Stimulated activated CD4-positive, alpha-beta T cell treated with anti-CD3 and anti-CD28 coated beads, Interleukin-1b, Interleukin-23, amount 100 ng/mL, for 48 hours (primary cell): ENCODE measurements at regions not wholly inside any gene's neighbourhood (a gene's known extent, or its start where the extent isn't known, plus 50 kb on each side); places are given as distances from the start of the nearest gene placed in this dataset.
A peak's percentile ranks its signal among the peaks of the same experiment; 100 is the strongest.
"Not testable (repeated sequence)": the region's sequence is repeated elsewhere in the genome, so short reads cannot be mapped to it uniquely, and the experiment has no call there.

ENCODE experiments used
- DNase-seq: peaks from one replicate; pipeline ENCODE4 v3.0.0-alpha.2; 2020

DNA sequence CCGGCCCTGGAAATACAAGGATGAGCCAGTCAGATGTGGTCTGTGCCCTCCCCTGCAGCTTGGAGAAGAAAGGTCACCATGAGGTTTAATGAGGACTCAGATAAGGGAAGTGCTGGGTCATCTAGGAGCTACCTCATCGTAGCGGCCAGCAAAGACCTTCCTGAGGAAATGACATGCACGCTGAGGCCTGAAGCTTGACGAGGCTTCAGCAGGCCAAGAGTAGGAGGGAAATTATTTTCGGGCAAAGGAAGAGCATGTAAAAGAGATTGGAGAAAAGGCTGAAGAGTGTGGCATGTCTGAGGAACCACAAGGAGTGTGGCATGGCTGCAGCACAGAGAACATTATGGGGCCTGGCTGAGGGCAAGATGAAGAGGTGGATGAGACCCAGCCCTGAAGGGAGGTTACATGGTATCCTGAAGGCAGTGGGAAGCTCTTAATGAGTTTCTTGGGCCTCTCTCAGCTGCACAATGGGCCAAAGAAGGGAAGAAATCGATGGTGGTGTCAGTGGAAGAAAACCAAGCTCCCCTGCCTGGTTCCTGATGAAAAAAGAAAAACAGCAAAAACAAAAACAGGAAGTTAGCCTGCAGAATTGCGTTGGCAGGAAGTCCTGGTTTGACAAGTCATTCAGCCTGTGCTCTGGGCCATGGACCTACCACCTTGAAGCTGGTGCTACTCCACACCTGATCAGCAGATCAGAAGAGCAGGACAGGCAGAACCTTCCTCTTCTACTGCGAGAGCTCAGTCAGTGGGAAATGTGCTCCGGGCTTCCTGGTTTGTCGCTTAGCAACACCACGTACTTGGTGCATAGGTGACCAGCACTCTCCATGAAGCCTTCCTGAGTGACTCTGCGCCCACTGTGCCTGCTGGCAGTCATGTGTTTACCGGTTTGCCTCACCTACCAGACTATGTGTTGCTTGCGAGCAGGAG, 134.5 kb upstream of the KLF3 start:
- DNase-seq: peak; percentile 72

DNA sequence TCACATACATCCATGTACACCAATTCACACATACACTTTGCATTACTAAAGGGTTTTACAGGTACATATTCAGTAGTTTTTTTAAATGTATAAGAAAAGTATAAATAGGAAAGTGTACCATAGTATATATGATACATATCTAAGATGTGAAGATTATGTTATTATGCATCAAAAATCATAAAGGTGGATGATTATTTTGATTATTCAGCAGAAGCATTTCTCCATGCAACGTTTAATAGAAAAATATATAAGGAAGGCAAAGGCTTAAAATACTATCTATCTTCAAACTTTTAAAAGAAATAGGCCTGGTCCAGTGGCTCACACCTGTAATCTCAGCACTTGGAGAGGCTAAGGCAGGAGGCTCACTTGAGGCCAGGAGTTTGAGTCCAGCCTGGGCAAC, 133.5 kb upstream of the KLF3 start:
- DNase-seq: no peak

DNA sequence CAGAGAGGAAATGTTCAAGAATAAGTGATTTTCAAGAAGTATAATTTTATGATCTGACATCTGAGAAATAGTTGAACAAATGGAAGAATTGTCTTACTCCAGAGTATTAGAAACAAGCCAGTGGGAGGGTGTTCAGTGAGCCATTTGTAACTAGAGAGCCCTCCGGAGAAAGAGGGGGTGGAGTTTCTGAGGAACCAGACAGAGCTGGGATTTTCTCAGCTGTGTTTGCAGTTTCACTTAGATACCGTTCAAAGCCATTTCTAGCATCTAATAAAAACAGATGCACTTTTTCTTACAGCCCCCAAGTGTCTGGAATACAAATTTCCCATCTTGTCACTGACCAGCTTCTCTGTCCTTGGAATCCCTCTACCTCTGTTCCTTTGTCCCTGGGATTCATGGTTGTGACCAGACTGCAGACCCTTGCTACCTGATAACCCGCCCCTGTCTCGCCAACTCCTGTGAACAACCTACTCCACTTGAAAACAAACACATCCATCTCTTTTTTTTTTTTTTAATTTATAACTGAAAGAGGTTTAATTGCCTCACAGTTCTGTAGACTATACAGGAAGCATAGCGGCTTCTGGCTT, 132.8 kb upstream of the KLF3 start:
- DNase-seq: no peak

DNA sequence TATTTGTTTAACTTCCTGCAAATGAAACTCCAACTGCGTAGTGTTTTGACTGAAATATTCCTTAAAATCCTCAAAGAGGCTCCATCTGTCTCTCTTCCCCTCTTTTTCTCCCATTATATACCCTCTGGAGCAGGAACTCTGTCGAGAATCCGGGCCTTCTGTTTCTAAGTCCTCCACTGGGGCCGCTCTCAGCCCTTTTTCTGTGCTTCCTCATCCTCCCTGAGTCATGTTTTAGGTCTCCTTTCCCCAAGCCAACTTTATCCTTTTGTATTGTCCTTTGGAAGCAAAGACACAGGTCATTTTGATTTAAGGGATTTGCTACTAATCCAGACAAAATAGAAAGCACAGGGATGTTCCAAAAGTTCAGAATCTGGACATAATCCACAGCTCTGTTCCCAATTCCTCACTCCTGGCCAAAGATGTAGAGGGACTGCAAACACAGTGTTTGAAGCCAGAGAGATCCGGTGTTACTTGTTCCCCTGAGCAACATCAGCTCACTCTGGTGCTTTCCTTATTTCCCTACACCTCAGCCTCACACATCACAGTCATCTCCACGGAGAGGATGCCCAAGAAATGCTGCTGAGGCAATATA, 131.0 kb upstream of the KLF3 start:
- no peak for DNase-seq

DNA sequence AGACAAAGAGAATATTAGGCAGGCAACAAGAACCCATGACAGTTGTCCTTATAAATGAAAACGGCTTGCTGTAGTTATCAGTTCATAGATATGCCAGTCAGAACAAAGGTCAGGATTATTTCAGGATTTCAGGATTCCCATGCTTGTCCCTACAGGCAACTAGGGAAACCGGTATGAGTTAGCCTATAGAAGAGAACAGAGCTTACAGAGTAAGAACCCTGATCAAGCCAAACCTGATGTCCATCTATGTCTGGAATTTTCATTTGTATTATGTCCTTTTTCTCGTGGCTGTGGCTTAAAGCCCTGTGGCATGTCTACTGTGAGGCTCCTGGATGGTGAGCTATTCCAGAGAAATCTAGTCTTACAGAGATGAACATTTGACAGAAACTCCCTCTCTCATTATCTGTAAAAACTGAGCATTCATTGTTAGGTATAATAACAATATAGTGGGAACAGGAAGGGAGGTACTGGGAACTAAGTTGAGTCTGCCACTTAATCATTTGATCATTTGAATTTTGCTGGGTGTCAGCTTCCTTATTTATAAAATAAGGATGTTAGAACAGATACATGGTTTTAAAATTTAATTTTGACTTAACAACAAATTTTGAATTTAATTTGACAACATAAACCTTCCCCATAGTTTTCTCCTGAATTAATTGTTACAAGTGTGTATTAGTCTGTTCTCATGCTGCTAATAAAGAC, 129.5 kb upstream of the KLF3 start:
- DNase-seq: no peak

DNA sequence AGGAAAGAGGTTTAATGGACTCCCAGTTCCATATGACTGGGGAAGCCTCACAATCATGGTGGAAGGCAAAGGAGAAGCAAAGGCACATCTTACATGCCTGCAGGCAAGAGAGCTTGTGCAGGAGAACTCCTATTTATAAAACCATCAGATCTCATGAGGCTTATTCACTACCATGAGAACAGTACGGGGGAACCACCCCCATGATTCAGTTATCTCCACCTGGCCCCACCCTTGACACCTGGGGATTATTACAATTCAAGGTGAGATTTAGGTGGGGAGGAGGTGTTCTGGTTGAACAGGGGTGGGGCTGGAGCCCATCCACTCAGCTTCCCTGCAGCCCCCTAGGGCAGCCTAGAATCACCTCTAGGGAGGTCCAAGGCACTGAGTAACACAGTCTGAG, 128.9 kb upstream of the KLF3 start:
- not testable (repeated sequence) for DNase-seq

DNA sequence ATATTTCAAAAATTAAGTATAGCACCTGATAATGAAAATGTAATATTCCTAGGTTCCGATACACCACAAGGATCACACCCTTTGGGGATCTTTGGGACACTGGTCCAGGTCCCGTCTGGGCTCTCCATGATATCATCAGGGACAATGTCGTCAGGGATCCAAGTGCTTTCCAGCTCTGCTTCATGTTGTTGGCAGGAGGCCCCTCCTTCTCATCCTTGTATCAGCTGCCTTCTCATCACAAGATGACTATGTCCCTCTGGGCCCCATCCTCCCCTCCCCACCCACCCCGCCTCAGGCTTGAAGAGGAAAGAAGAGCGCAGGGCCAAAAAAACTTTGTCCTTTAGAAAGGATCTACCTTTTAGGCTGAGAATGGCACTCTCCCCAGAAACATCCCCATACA, 128.3 kb upstream of the KLF3 start:
- DNase-seq: no peak

DNA sequence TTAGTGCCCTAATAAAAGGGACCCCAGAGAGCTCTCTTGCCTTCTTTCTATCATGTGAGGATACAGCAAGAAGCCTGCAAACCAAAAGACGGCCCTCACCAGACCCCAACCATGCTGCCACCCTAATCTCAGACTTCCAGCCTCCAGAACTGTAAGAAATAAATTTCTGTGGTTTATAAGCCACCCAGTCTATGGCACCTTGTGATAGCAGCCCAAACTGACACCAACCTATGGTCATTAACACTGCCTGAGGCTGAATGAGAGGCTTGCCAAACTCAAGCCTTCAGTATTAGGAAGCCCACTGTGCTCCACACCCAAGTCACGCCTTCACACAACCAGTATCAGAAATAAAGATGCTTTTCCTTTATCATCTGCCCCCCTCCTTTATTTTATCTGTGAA, 127.3 kb upstream of the KLF3 start:
- DNase-seq: no peak

DNA sequence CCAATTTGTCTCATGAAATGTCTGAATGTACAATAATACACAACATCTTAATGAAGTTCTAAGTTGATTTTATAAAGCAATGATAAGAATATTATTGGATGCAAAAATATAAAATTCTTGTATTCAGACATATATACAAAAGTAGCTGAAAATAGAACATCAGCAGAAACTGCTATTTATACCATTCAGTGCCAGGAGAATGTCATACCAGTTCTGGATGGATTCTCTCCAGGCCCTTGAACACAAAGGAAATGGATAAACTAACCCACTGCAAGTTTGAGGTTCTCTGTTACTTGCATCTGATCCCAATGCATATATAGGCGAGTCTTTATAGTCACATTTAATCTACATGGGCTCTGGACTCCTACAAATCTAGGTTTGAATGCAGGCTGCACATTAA, 126.3 kb upstream of the KLF3 start:
- DNase-seq: no peak

DNA sequence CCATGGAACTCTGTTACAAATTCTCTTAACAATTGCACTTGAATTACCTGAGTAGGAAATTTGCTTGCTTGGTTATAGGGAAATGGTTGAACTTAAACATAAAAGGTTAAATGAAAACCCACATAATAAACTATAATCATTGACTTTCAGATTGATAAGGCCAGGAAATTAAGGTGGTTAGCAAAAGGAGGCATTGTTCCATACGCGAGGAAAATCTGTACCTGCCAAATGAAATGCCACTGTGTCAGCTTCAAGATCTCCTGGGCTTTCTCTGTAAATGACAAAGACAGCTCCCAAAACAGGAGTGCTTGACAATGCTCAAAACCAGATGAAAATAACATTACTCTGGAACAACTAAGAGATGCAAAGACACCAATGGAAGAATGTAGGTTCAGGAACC, 125.5 kb upstream of the KLF3 start:
- no peak for DNase-seq

DNA sequence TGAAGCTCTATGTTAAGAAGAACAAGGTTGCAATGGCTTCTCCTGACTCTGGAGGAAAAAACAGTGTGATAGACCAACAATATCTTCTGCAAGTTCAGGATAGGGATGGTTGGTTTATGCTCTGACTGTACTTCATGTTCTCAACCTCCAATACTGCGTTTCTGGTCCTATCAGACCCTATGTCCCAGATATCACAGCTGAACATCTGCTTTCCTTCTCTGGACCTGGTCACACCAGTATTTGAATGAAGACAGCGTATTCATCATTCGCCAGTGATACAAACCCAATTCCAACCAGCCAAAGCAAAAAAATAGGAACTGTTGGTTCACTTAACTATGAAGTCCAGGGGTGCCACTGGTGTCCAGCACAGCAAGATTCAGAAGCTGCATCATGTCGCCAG, 124.5 kb upstream of the KLF3 start:
- no peak for DNase-seq

DNA sequence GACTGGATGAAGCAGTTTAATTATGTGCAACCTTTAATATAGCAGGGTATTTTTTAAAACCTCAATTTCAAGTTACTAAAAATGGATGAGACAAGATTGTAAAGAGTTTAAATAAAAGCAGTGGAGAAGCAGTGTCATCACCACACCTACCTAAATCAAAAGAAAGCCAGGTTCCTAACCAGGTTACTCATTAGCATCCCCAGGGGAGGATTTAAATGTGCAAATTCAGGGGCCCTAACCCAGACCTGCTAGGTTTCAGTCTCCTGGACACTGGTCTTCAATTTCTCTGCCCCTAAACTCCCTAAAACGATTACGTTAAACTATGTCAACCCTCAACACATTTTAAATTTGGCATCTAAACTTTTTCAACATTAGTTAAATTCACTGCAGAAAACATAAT, 116.9 kb upstream of the KLF3 start:
- DNase-seq: no peak

DNA sequence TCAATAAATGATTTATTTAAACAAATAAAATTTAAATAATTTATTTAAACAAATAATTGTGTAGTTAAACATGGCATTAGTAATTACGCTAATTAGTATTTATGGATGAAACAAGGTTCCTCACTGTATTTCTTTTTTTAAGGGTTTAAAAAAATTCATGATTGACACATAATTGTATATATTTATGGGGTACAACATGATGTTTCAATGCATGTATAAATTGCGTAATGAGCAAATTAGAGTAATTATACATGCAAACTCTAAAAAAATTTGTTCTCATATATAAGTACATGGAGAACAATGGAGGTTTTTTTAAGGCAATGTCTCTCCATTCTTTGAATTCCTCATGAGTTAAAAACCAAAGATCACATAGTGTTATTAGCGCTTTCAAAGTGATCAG, 115.7 kb upstream of the KLF3 start:
- no peak for DNase-seq

DNA sequence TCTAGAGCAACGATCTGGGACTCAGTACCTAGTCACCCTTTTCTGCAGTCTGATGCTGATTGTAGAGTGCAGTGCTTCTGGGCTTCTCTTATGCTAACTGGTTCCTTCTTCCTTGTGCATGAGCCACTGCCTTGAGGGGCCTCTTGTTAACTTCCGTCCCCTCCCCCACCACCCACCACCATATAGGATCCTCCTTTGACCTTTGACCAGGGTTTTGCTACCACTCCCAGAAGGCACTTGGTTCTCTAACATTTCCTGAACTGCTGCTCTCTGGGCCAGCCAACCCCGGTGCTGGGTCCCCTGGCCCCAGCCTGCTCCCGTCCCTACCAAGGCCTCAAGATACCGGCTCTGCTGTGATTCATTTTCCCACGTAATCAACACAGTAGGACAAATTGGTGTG, 104.6 kb upstream of the KLF3 start:
- no peak for DNase-seq

DNA sequence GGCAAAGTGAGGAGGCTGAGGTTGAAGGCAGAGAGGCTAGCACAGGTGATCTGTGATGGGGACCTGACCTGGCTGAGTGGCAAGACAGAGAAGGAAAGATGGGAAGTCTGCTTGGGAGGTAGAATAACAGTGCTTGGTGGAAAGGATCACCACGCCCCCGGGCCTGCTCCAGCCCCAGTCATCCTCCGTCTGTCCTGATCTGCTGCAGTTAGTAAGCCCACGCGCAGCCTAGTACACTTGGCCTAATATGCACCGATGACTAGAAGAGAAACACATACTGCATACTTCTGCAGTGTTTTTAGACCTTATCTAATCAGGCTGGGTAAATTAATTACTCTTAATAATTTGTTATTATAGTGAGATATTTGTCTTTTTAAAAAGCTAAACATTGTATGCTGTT, 103.7 kb upstream of the KLF3 start:
- no peak for DNase-seq

DNA sequence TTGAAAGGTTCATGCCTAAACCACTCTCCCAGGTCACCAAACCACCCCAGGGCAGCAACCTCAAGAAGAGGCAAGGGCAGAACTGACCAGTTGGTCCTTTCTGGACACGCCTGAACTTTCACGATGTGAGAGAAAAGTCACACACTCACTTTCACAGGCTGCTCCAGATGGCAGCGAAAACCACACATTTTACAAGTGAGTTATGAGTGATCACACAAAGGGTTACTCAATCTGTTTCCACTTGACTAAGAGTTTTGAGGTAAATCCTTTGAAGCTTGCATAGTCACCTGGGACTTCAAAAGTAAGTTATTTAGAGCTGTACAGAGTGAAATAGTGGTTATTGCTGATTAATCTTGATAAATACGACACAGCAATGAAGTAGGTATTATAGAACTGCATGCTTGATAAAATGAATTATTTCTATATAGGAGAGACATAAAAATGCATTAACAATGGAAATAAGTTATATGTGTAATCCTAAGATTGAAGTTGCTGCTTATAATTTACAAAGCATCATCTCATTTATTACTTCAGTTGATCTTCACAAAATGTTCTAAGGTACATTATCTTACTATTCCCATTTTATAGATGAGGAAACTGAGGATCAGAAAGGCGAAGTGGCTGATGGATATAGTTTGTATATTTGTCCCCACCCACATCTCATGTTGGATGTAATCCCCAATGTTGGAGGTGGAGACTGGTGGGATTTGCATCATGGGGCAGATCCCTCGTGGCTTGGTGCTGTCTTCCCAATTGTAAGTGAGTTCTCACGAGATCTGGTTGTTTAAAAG, 103.0 kb upstream of the KLF3 start:
- DNase-seq: peak; percentile 31

DNA sequence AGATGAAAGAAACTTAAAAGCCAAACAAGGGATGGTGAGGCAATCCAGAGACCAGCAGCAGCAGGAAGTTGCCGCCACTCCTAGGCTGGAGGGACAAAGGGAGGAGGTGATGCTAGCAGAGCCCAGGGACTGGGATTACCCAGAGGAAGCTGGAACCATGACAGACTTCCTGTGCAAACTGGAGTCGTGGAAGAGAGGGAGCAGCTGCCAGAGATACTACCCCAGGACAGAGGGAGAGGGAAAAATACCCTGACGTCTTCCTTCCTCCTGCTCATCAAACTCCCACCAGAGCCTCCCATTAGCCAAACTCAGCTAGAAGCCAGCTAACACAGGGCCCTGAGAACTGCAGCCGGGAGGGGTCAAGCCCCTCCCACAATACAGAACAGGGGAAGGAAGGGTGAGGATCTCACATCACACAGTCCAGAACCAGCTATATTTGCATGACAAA, 101.2 kb upstream of the KLF3 start:
- no peak for DNase-seq

DNA sequence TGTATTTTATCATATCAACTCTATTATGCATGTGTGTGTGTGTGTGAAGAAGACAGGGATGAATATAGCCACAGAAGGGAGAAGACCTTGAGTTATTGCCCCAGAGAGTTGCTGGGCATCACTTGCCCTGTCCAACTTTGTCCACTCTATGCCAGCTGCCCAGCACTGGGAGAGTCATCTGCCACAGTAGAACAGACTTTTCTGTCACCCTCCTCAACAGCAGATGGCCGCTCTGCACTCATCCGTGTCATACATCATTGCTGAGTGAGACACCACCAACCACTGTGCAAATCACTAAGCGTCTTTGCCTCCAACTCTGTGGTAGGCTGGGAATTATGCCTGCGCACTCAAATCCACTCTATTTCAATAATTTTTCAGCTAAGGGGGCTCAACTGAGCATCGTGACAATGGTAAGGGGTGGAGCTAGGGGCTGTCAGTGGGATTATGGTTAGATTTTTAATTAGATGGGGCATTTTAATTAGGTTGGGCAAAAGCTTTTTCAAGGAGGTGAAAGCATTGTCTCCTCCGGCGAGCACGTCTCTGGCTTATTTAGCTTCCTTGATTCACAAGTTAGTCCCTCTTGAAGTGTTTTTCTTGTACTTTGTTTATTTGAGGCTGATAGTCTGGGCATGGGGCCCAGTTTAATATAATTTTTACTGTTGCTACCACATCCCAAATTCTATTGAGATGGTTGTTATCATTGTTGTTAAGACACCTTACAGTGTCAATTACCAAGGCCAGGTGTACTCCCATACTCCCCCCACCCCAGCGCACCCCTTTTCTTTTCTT, 100.1 kb upstream of the KLF3 start:
- DNase-seq: no peak

DNA sequence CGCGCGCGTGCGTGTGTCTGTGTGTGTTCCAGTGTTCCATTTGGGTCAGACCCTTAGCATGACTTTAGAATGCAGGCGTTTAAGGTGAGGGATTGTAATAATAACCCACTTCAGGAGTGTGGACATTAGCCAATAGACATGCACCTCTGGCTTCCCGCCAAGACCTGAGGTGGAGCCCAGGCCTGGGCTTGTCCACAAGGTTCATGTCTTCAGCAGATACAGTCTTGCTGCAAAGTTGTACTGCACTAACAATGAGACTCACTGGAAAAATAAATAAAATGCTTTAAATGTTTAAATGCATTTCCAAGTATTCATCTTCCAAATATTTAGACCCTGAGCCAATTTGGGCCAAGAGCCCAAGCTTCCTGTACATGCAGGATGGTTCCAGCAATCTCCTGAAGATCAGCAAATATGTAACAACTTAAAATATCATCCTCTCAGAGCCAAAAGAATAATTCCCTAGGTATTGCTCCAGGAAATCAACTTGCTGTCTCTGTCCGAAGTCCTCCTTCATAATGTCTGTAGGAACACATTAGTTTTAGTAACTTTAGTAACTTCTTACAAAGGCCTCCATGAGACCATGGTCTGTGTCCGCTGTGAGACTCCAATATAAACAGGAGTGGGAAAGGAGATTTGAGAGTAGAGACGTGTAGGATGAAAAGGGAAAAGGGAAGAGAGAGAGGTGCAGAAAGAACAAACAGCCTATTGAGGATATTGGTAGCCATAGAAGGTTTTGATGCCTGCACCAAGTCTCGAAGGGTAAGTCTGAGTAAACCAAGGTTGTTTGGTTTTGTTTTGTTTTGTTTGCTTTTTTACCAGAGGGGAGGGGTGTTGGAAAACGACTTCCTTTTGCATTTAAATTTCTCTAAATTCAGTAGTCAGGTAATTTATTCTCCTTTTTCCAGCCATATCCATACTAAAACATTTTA, 98.5 kb upstream of the KLF3 start:
- DNase-seq: no peak

DNA sequence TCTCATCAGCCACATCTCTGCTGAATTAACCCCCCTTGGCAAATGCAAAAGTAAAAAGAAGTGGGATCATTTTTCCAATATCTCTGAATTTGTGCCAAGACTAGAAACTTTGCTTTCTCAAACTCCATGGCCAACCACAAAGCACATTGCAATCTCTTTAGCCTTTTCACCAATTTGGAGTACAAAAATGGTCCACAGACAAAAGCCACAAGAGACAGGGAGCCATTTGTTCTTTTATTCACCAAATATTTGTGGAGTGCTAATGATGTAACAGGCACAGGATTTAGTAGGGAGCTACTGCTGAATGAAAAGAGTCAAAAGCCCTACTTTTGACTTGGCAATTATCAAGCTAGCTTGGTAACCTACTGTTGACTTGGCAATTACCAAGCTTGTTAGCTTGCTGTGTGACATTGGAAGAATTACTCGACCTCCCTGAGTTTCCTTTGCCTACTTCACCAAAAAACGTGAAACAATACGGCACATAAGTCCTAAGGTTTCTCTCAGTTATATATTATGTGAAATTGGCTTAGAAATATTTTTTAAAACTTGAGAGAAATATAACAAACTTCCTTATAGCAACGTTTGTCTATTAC, 97.1 kb upstream of the KLF3 start:
- DNase-seq: no peak
